GM21367 (cell line): ENCODE measurements at regions not wholly inside any gene's neighbourhood (a gene's known extent, or its start where the extent isn't known, plus 50 kb on each side); places are given as distances from the start of the nearest gene placed in this dataset.

ENCODE experiments used
- ATAC-seq: cut with Tn5 transposase; IDR thresholded peaks from one replicate; pipeline ENCODE4 v1.9.1; 2021; ENCODE audit not compliant: unreplicated experiment

- no peak for ATAC-seq
Measured at GRCh38 chr4:35965300-35965699, 279.0 kb downstream of the ARAP2 start.

DNA sequence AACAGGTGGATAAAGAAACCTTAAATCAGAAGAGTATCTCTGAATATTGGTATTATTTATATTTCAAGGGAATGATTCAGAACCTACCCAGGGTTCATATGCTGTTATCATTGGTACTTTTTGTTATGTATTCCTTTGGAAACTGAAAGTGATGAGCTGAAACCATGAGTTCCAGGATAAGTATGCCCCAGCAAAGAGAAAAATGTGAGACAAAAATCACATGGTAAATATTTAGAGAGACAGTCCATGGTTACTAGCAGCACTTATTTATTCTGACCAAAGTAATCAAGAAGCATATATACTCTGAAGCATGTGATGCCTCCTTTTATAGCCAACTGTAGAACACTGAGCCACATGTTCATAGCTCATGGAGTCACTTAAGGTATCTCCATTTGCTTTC is 277.7 kb downstream of the ARAP2 start:
- no peak for ATAC-seq

GRCh38 chr4:35970366-35970960 is 273.9 kb downstream of the ARAP2 start:
- no peak for ATAC-seq

DNA sequence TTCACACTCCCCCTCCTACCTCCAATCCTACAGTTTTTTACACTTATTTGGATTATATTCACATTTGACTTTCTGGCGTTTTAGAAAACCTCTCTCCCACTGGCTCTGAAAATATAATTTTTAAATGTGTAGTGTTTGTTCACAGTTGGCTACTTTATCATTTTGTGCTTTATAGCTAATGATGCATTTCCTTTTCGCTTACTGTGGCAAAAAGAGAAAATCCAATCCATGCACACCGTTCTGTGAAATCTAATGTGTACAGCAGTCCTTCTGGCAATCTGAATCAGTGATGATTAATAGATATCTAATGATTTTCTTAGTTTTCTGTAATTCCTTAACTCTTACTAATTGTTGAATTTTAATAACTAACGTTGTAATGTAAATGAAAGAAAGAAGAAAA is 271.5 kb downstream of the ARAP2 start:
- ATAC-seq = no peak

DNA sequence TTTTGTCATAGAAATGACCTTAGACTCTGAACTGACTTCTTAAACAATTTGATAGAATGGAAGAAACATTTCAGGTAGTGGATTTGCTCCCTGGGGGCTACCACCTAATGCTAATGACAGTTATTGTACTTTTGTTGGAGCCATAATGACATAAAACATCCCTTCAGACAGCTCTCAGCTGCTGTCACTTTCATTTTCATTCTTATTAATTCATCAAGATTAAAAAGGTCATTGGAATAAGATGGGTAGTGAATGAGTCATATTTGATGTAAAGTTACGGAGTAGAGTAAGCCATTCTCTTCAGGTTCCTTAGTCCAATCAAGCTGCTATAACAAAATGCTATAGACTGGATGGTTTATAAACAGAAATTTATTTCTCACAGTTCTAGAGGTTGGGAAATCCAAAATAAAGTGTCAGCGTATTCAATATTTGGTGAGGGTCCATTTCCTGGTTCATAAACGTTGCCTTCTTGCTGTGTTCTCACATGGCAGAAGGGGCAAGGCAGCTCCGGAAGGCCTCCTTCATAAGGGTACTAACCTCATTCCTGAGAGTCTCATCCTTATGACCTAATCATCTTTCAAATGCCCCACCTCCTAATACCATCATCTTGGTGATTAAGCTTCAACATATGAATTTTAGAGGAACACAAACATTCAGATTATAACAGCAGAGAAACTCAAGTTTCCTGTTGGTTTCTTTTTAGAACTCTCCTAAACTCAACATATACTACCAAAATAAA is 268.5 kb downstream of the ARAP2 start:
- no peak for ATAC-seq

- ATAC-seq = no peak
Measured at GRCh38 chr4:35978551-35978950, 265.8 kb downstream of the ARAP2 start.

DNA sequence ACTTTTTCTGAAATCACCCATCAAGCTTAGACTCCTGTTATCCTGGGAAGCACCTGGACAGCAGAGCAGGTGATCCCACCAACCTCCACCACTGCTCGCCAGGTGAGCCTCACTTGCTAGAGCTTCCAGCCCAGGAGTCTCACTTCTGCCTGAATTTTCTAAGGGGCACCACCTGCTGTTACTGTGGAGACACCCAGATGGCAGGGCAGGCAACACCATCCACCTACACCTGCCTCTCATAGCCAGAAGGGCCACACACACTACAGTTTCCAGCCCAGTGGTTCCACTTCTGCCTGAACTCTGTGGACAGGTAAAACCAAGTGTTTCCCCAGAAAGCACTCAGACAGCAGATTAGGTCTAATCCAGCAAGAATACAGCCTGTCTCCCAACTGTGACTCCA is 262.0 kb downstream of the ARAP2 start:
- no peak for ATAC-seq

- no peak for ATAC-seq
Measured at GRCh38 chr4:35986537-35986936, 257.8 kb downstream of the ARAP2 start.

DNA sequence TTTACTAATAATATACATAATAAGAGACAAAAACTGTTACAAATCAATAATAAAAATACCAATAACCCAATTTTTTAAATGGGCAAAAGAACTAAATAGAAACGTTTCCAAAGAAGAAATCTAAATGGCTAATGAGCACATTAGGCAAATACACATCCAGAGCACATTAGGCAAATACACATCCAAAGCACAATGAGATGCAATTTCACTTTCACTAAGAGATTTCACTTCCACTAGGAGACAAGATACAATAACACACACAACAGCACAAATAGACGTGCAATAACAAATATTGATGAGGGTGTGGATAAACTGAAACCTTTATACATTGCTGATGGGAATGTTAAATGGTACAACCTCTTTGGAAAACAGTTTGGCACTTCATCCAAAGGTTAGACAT is 250.7 kb downstream of the ARAP2 start:
- ATAC-seq = no peak

GRCh38 chr4:36000941-36001557 is 243.3 kb downstream of the ARAP2 start:
- ATAC-seq = no peak

- ATAC-seq = no peak
Measured at GRCh38 chr4:36003051-36003450, 241.3 kb downstream of the ARAP2 start.

GRCh38 chr4:36004204-36004851 is 240.0 kb downstream of the ARAP2 start:
- no peak for ATAC-seq

DNA sequence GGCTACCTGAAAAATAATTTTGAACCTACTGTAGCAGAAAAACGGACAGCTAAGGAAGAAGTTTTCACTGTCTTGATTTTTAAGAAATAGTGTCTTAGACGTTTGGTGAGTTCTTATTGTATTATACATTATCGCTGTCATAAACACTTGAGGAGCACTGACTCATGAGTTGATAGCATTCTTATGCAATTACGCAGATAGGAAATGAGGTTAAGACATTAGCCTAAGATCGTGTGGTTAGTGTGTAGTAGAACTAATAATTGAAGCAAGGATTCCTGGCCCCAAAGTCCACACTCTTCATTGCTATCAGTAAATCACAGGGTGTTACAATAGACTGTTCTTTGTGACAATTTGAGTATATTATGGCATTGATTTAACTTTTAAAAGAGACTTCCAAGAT is 238.1 kb downstream of the ARAP2 start:
- no peak for ATAC-seq

DNA sequence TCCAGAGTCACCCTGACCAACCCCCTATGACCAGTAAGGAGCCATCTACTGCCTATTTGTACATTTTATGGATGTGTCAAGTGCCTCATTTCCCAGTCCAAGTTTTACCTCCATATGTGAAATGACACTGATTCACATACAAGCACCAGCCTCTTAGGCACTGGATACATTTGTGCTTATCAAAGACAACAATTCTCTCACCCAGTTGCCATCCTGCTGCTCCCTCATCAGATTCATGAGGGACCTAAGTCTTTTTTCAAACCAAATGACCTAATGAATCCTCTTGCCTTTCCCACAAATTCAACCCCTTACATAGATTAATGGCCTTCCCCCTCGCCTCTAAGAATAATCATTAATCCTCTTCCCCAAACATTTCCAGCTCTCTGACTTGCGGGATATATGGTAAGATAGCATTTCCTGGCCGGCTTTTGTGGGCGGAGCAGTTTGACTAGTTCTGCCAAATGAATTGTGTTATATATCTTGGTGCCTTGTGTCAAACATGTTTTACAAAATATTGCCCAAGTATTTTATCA is 233.9 kb downstream of the ARAP2 start:
- ATAC-seq = no peak

- ATAC-seq = no peak
Measured at GRCh38 chr4:36011381-36011780, 232.9 kb downstream of the ARAP2 start.

DNA sequence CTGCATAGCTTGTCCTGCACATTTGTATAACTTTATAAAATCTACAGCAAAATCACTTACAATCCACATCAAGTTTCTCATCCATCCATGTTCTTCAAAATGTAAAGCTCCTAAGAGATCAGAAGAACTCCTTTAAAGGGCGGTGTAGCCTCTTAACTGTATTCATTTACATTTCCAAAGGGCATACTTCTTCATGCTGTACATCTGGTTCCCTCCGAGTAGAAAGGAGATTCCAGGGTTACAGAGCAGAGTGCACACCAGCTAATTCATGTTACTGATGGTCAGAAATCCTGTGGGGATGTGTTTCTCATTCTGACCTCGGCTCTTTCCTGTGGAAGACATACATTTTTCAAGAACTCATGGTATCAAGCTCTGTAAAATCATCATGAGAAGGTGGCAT is 231.8 kb downstream of the ARAP2 start:
- no peak for ATAC-seq

GRCh38 chr4:36013206-36013605 is 231.1 kb downstream of the ARAP2 start:
- ATAC-seq = no peak
